ENCODE measurements at regions not wholly inside any gene's neighbourhood (a gene's known extent, or its start where the extent isn't known, plus 50 kb on each side); places are given as distances from the start of the nearest gene placed in this dataset.

GRCh38 chr10:8279598-8279997 lies 225.1 kb downstream of the GATA3 start:
- no peak for TF ChIP-seq EZH2 (IDR thresholded peaks at IDR 0.05; ENCODE audit: insufficient read depth, poor library complexity, severe bottlenecking)
- no peak for TF ChIP-seq EZH2phosphoT487 (IDR thresholded peaks at IDR 0.05; ENCODE audit: insufficient read depth, low read depth)
